ENCODE measurements at regions not wholly inside any gene's neighbourhood (a gene's known extent, or its start where the extent isn't known, plus 50 kb on each side); places are given as distances from the start of the nearest gene placed in this dataset.

- Mint-ChIP-seq H3K27ac (no peak overlapping the region), H3K27me3 (no peaks in the 10 kb centered on the region), H3K4me1 (no peaks in the 10 kb centered on the region), H3K36me3 (no peaks in the 10 kb centered on the region), H3K9me3 (peaks cover 0 to 22% (median 3%) of the 10 kb centered on the region in 7 donors), H3K4me3 (no peak overlapping the region)
- no peaks in the 10 kb centered on the region for H3K9me3 ChIP-seq (ENCODE audit: control insufficient read depth in 2 of 2, low read length in 2 of 2)
- no peaks in the 10 kb centered on the region for H3K36me3 ChIP-seq (ENCODE audit: control insufficient read depth, insufficient read depth, low read length)
- H3K4me3 ChIP-seq (ENCODE audit: low read depth, low read length), result no peak overlapping the region
- ATAC-seq (ENCODE audit: low read depth in 2 of 2) (no peak), DNase-seq (no peak)
- no peak overlapping the region for H3K27ac ChIP-seq (ENCODE audit: insufficient read depth, low read length, poor library complexity, severe bottlenecking)
- no peaks in the 10 kb centered on the region for H3K4me1 ChIP-seq (ENCODE audit: control insufficient read depth, insufficient read depth, low read length, poor library complexity, severe bottlenecking)
- H3K27me3 ChIP-seq (ENCODE audit: control insufficient read depth, insufficient read depth, low read length), result no peaks in the 10 kb centered on the region
Measured at GRCh38 chr5:121378046-121378445, 473.6 kb upstream of the FTMT start.

- no peaks in the 10 kb centered on the region for H3K36me3 Mint-ChIP-seq
- H3K9me3 Mint-ChIP-seq, result peaks cover 0 to 22% (median 3%) of the 10 kb centered on the region in 7 donors
Measured at GRCh38 chr5:121378559-121379359, 472.9 kb upstream of the FTMT start.

GRCh38 chr5:121380066-121380465 lies 471.6 kb upstream of the FTMT start:
- peaks cover 0 to 2% of the 10 kb centered on the region in 2 experiments for H3K9me3 ChIP-seq (ENCODE audit: control insufficient read depth in 2 of 2, low read length in 2 of 2)
- H3K4me3 ChIP-seq (ENCODE audit: low read depth, low read length), result no peak overlapping the region
- ATAC-seq (ENCODE audit: low read depth in 2 of 2) (no peak), DNase-seq (no peak)
- no peak overlapping the region for H3K27ac Mint-ChIP-seq
- no peaks in the 10 kb centered on the region for H3K27me3 ChIP-seq (ENCODE audit: control insufficient read depth, insufficient read depth, low read length)
- H3K27ac ChIP-seq (ENCODE audit: insufficient read depth, low read length, poor library complexity, severe bottlenecking), result no peak overlapping the region
- no peaks in the 10 kb centered on the region for H3K36me3 ChIP-seq (ENCODE audit: control insufficient read depth, insufficient read depth, low read length)
- no peak overlapping the region for H3K4me3 Mint-ChIP-seq
- no peaks in the 10 kb centered on the region for H3K27me3 Mint-ChIP-seq
- peaks cover 0 to 21% (median 2%) of the 10 kb centered on the region in 7 donors for H3K9me3 Mint-ChIP-seq
- no peaks in the 10 kb centered on the region for H3K4me1 ChIP-seq (ENCODE audit: control insufficient read depth, insufficient read depth, low read length, poor library complexity, severe bottlenecking)
- no peaks in the 10 kb centered on the region for H3K4me1 Mint-ChIP-seq
- H3K36me3 Mint-ChIP-seq, result no peaks in the 10 kb centered on the region

More at GRCh38 chr5:121378559-121379359, 472.9 kb upstream of the FTMT start:
- H3K27me3 Mint-ChIP-seq, result no peaks in the 10 kb centered on the region
- H3K4me1 Mint-ChIP-seq, result no peaks in the 10 kb centered on the region
- DNase-seq (no peak), ATAC-seq (ENCODE audit: low read depth in 2 of 2) (no peak)
- Histone ChIP-seq H3K36me3 (ENCODE audit: control insufficient read depth, insufficient read depth, low read length) (no peaks in the 10 kb centered on the region), H3K27me3 (ENCODE audit: control insufficient read depth, insufficient read depth, low read length) (no peaks in the 10 kb centered on the region), H3K27ac (ENCODE audit: insufficient read depth, low read length, poor library complexity, severe bottlenecking) (no peak overlapping the region), H3K4me3 (ENCODE audit: low read depth, low read length) (no peak overlapping the region), H3K4me1 (ENCODE audit: control insufficient read depth, insufficient read depth, low read length, poor library complexity, severe bottlenecking) (no peaks in the 10 kb centered on the region), H3K9me3 (ENCODE audit: control insufficient read depth in 2 of 2, low read length in 2 of 2) (peaks cover 0 to 2% of the 10 kb centered on the region in 2 experiments)
- no peak overlapping the region for H3K27ac Mint-ChIP-seq
- H3K4me3 Mint-ChIP-seq, result no peak overlapping the region

GRCh38 chr5:121384359-121384758 lies 467.3 kb upstream of the FTMT start:
- no peak overlapping the region for H3K27ac Mint-ChIP-seq
- no peak for ATAC-seq (ENCODE audit: low read depth in 2 of 2)
- no peaks in the 10 kb centered on the region for H3K4me1 ChIP-seq (ENCODE audit: control insufficient read depth, insufficient read depth, low read length, poor library complexity, severe bottlenecking)
- H3K27me3 ChIP-seq (ENCODE audit: control insufficient read depth, insufficient read depth, low read length), result no peaks in the 10 kb centered on the region
- DNase-seq, result no peak
- no peak overlapping the region for H3K27ac ChIP-seq (ENCODE audit: insufficient read depth, low read length, poor library complexity, severe bottlenecking)
- H3K4me3 ChIP-seq (ENCODE audit: low read depth, low read length), result no peak overlapping the region
- H3K36me3 ChIP-seq (ENCODE audit: control insufficient read depth, insufficient read depth, low read length), result no peaks in the 10 kb centered on the region
- no peaks in the 10 kb centered on the region for H3K4me1 Mint-ChIP-seq
- H3K9me3 ChIP-seq (ENCODE audit: control insufficient read depth in 2 of 2, low read length in 2 of 2), result peaks cover 0 to 2% of the 10 kb centered on the region in 2 experiments
- no peaks in the 10 kb centered on the region for H3K36me3 Mint-ChIP-seq
- no peaks in the 10 kb centered on the region for H3K27me3 Mint-ChIP-seq
- peaks cover 0 to 19% (median 3%) of the 10 kb centered on the region in 7 donors for H3K9me3 Mint-ChIP-seq
- H3K4me3 Mint-ChIP-seq, result no peak overlapping the region

- no peaks in the 10 kb centered on the region for H3K27me3 ChIP-seq (ENCODE audit: control insufficient read depth, insufficient read depth, low read length)
- peaks cover 0 to 2% of the 10 kb centered on the region in 2 experiments for H3K9me3 ChIP-seq (ENCODE audit: control insufficient read depth in 2 of 2, low read length in 2 of 2)
- no peaks in the 10 kb centered on the region for H3K36me3 ChIP-seq (ENCODE audit: control insufficient read depth, insufficient read depth, low read length)
- H3K4me1 Mint-ChIP-seq, result no peaks in the 10 kb centered on the region
- no peak overlapping the region for H3K4me3 Mint-ChIP-seq
- no peaks in the 10 kb centered on the region for H3K4me1 ChIP-seq (ENCODE audit: control insufficient read depth, insufficient read depth, low read length, poor library complexity, severe bottlenecking)
- no peaks in the 10 kb centered on the region for H3K27me3 Mint-ChIP-seq
- no peak for DNase-seq
- no peaks in the 10 kb centered on the region for H3K36me3 Mint-ChIP-seq
- no peak overlapping the region for H3K4me3 ChIP-seq (ENCODE audit: low read depth, low read length)
- peaks cover 0 to 15% (median 3%) of the 10 kb centered on the region in 7 donors for H3K9me3 Mint-ChIP-seq
- H3K27ac Mint-ChIP-seq, result no peak overlapping the region
- no peak for ATAC-seq (ENCODE audit: low read depth in 2 of 2)
- H3K27ac ChIP-seq (ENCODE audit: insufficient read depth, low read length, poor library complexity, severe bottlenecking), result no peak overlapping the region
Measured at GRCh38 chr5:121386334-121386733, 465.3 kb upstream of the FTMT start.

- no peak overlapping the region for H3K4me3 Mint-ChIP-seq
- no peaks in the 10 kb centered on the region for H3K9me3 ChIP-seq (ENCODE audit: control insufficient read depth in 2 of 2, low read length in 2 of 2)
- no peaks in the 10 kb centered on the region for H3K36me3 ChIP-seq (ENCODE audit: control insufficient read depth, insufficient read depth, low read length)
- H3K4me3 ChIP-seq (ENCODE audit: low read depth, low read length), result no peak overlapping the region
- no peaks in the 10 kb centered on the region for H3K4me1 ChIP-seq (ENCODE audit: control insufficient read depth, insufficient read depth, low read length, poor library complexity, severe bottlenecking)
- DNase-seq (no peak), ATAC-seq (ENCODE audit: low read depth in 2 of 2) (no peak)
- peaks cover 0 to 11% (median 3%) of the 10 kb centered on the region in 7 donors for H3K9me3 Mint-ChIP-seq
- no peaks in the 10 kb centered on the region for H3K36me3 Mint-ChIP-seq
- no peaks in the 10 kb centered on the region for H3K4me1 Mint-ChIP-seq
- no peaks in the 10 kb centered on the region for H3K27me3 ChIP-seq (ENCODE audit: control insufficient read depth, insufficient read depth, low read length)
- H3K27me3 Mint-ChIP-seq, result no peaks in the 10 kb centered on the region
- no peak overlapping the region for H3K27ac Mint-ChIP-seq
- no peak overlapping the region for H3K27ac ChIP-seq (ENCODE audit: insufficient read depth, low read length, poor library complexity, severe bottlenecking)
Measured at GRCh38 chr5:121396716-121397115, 455.0 kb upstream of the FTMT start.

- H3K27me3 Mint-ChIP-seq, result no peaks in the 10 kb centered on the region
- no peaks in the 10 kb centered on the region for H3K36me3 Mint-ChIP-seq
- no peaks in the 10 kb centered on the region for H3K4me1 ChIP-seq (ENCODE audit: control insufficient read depth, insufficient read depth, low read length, poor library complexity, severe bottlenecking)
- no peak overlapping the region for H3K4me3 ChIP-seq (ENCODE audit: low read depth, low read length)
- no peak overlapping the region for H3K4me3 Mint-ChIP-seq
- ATAC-seq (ENCODE audit: low read depth in 2 of 2), result no peak
- H3K9me3 Mint-ChIP-seq, result peaks cover under 1 to 12% (median 4%) of the 10 kb centered on the region in 7 donors
- H3K36me3 ChIP-seq (ENCODE audit: control insufficient read depth, insufficient read depth, low read length), result no peaks in the 10 kb centered on the region
- no peak overlapping the region for H3K27ac ChIP-seq (ENCODE audit: insufficient read depth, low read length, poor library complexity, severe bottlenecking)
- no peaks in the 10 kb centered on the region for H3K27me3 ChIP-seq (ENCODE audit: control insufficient read depth, insufficient read depth, low read length)
- no peaks in the 10 kb centered on the region for H3K4me1 Mint-ChIP-seq
- DNase-seq, result no peak
- no peaks in the 10 kb centered on the region for H3K9me3 ChIP-seq (ENCODE audit: control insufficient read depth in 2 of 2, low read length in 2 of 2)
- no peak overlapping the region for H3K27ac Mint-ChIP-seq
Measured at GRCh38 chr5:121399879-121400278, 451.8 kb upstream of the FTMT start.

GRCh38 chr5:121408778-121409177 lies 442.9 kb upstream of the FTMT start:
- Mint-ChIP-seq H3K4me1 (no peaks in the 10 kb centered on the region), H3K36me3 (no peaks in the 10 kb centered on the region), H3K4me3 (no peak overlapping the region), H3K9me3 (peaks cover 0 to 6% (median 4%) of the 10 kb centered on the region in 7 donors), H3K27me3 (no peaks in the 10 kb centered on the region), H3K27ac (no peak overlapping the region)
- no peaks in the 10 kb centered on the region for H3K9me3 ChIP-seq (ENCODE audit: control insufficient read depth in 2 of 2, low read length in 2 of 2)
- H3K4me1 ChIP-seq (ENCODE audit: control insufficient read depth, insufficient read depth, low read length, poor library complexity, severe bottlenecking), result no peaks in the 10 kb centered on the region
- H3K36me3 ChIP-seq (ENCODE audit: control insufficient read depth, insufficient read depth, low read length), result no peaks in the 10 kb centered on the region
- no peak for ATAC-seq (ENCODE audit: low read depth in 2 of 2)
- no peaks in the 10 kb centered on the region for H3K27me3 ChIP-seq (ENCODE audit: control insufficient read depth, insufficient read depth, low read length)
- no peak for DNase-seq
- H3K4me3 ChIP-seq (ENCODE audit: low read depth, low read length), result no peak overlapping the region
- no peak overlapping the region for H3K27ac ChIP-seq (ENCODE audit: insufficient read depth, low read length, poor library complexity, severe bottlenecking)
